NCI-H1092 (cell line): ENCODE measurements at regions not wholly inside any gene's neighbourhood (a gene's known extent, or its start where the extent isn't known, plus 50 kb on each side); places are given as distances from the start of the nearest gene placed in this dataset.
"Not testable (repeated sequence)": the region's sequence is repeated elsewhere in the genome, so short reads cannot be mapped to it uniquely, and the experiment has no call there.

Experiments
- DNase-seq: peaks from one replicate; lab custom pipeline; 2025; lab: John Stamatoyannopoulos, UW

DNA sequence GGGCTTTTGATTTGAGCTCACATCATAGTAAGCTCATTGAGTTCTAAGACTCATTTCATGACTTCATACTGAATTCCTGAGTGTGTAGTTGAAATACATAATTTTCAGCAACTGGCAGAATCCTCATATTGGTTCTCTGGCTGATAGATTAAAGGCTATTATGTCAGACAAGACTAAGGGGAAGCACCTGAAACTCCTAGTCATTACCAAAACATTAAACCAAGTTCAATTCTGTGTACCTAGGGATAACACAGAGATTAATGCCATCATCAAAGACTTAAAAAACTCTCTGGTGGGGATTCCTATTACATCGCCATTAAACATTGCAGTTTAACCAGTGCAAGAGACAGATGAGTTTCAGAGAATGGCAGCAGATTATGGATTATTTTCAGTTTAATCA, 339.1 kb downstream of the PTPRC start:
- DNase-seq: no peak

DNA sequence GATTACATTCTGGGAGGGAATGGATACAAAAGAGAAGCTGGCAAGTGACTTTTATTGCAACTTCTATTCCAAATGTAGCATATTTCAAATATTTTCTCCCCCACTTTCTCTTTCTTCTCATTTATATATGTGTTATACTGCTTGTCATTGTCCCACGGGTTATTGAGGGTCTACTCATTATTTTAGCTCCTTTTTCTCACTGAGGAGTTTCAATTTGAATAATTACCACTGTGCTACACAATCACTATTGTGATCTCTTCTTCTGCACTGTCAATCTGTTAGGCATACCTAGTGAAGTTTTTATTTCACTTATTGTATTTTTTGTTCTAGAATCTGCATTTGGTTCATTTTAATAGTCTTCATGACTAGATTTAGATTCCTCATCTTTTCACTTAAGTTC, 339.7 kb downstream of the PTPRC start:
- DNase-seq: no peak

DNA sequence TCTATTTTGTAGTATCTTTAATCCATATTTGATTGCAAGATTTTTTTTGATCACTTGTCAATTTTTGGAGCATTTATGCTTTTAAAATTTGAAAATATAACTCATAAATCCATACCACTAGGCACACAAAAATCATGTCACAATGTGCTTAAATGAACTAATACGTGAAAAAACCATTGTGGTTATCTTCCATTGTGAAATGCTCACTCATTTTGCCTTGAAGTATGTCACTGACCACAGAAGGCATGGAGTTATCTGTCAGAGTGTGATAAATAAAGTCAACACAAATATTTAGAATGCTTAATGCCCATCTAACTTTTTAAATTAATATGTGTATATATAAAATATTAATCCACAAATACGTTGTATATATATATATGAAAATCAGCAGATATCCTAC, 347.2 kb downstream of the PTPRC start:
- no peak for DNase-seq

DNA sequence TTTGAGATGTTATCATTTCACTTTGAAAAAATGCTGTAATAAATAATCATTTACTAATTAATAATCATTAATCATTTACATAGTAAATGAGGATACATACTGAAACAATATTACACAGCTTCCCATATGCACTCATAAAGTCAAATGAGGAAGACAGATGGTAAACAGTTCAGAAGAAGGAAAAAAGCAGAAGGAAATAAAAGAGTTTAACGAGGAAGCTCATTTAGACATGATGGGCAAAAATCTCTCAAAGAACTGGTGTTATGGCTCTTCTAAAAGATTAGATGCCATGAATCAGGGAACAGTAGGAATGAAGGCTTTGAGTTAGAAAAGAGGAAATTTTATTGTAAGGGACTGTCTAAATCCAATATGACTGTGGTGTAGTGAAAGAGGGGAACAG, 347.6 kb downstream of the PTPRC start:
- no peak for DNase-seq

DNA sequence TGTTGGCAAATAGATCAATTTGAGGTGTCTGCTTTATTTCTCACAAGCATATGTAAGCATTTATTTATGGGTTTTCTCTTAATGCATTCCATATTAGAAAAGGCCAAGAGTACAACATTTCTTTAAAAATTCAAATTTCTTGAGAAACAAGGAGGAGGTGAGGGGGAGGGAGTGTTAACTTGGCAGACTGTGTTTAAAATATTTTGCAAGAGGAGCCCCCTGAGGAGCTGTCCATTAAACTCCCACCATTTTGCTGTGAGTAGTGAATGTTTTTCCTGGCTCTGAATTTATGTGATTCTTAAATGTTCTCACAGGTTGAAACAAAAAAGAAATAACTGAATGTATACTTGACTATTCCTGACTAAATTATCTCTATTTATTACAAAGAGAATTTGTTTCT, 363.8 kb downstream of the PTPRC start:
- DNase-seq: no peak

DNA sequence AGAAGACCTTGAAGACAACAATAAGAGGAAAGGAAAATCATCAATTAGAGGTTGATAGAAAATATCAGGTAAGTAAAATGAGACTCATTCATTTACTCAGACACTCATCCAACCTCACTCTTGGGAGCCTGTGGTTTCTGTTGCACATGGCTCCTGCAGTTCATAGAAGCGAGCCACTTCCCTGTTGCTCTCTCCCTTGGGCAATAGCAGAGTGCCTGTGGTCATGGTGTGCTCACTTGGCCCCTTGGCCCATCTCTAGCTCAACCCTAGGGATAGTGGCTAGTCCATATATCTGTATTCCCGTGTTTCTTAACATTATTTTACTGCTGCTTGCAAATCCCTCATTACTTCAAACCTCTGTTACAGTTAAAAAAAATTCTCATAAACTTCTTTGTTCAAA, 368.6 kb downstream of the PTPRC start:
- DNase-seq: no peak

DNA sequence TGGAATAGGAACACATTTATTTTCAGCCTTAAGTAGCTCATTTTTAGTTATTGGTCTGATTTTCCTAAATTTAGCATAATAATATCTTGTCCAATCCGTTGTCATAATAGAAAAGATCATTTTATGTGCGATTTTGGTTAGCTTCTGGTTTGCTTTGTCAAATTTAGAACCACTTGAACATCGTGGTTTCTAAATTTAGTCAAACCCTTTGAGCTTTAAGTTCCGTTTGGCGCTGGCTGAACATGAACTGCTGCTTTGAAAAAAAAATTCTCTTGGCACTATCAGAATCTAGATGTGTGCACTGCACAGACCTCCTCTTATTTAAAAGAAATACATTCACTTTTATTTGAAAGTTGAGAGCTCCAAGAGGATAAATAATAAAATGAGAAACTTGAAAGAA, 370.6 kb downstream of the PTPRC start:
- DNase-seq: no peak

DNA sequence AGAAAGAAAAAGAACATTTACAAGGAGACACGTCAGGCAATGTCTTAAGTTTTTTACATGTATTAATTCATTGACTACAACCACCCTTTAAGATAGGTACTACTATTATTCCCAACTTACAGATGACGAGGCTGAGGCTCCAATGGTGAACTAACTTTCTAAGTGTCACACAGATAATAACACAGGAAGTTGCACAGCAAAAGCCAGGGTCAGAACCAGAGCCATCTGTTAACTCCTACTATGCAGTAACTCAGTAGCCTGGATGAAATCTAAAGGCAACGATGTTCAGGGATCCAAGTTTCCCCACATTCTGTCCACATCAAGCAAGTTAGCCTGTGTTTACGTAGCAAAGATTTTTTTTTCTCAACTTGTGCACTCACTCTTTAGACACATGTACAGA, 371.7 kb downstream of the PTPRC start:
- no peak for DNase-seq

DNA sequence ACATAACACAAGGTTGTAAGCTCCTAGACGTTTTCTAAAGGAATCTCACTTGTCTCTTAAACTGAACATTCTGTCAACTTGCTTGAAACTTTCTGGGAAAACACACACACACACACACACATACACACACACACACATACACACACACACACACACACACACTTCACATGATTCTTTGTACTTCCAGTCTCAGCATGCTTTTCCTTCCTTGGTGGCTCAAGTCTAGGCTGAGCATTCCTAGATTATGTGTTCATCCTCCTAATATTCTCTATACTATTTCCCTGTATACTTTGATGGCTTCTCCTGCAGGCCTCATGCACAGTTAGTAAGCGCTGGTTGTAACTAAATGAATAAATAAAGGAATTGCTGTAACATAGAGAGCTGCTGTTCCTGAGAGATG, 372.1 kb downstream of the PTPRC start:
- DNase-seq: no peak

DNA sequence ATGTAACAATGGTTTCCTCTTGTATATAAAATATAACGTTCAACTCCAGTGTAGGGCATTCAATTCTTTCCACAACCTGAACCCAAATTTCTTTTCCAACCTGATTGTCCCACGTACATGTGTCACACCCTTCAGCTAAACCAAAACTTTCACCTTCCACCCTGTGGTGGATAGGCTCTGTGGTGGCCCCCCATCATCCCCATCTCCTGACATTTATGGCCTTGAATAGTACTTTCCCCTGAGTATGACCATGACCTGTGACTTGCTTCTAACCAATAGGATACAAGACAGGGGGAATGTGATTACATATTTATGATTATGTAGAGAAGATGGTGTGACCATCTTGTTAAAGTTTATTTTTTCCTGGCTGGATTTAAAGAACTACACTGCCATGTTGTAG, 377.0 kb downstream of the PTPRC start:
- no peak for DNase-seq

DNA sequence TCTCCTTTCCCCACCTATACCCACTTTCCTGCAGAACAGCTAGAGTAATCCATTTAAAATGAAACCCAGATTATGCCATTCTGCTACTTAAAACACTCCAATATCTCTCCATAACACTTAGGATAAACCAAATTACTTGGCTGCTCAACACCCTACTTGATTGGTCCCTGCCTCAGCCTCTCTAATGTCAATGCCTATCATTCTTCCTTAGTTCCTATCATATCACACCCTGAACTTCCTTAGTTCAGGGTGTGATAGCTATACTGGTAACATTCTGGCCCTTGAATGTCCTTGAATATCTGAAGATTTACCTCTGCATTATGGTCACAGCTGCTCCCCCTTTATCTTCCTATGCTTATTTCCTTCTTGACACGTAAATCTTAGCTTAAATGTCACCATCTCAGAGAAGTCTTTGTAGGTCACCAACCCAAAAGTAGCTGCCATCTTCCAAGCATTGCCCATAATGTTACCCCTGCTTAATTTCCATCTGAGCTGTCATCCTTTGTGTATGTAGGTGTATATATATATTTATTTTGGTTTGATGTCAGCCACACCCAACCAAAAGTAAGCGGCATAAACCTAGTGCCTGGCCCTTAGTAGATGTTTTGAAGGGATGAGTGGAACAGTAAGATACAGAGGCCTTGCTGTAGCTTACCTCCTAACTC, 379.8 kb downstream of the PTPRC start:
- no peak for DNase-seq

DNA sequence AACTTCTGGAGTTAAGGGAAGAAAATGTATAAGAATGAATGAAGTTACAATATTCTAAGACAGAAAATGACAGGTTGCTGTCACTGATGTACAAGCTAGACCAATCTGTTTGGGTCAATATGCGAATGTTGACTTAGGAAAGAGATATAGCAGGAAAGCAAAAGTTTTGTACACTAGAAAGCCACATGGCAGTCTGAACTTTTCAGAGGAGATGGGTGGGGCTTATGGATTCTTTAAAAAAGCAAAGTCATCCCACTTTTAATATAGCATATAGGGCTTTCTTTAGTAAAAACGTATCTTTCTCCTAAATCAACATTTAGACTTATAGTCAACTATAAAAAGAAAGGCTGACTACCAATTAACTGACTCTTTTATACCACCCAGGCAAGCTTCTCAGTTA, 381.2 kb downstream of the PTPRC start:
- DNase-seq: no peak

DNA sequence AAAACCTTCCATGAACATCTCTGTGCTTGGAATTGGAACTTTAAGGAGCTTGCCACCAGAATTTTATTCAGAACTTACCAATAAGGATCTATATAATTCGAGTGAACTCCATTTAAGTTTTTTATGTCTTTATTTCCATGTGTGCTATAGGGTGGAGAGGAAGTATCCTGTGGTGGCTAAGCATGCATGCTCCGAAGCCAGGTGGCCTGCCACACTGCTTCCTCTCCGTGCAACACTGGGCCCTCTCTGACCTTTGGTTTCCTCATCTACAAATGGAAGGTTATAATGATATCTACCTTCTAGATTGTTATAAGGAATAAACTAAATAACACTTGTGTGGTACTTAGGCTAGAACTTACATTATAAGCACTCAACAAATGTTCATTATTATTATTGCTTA, 382.1 kb downstream of the PTPRC start:
- no peak for DNase-seq

DNA sequence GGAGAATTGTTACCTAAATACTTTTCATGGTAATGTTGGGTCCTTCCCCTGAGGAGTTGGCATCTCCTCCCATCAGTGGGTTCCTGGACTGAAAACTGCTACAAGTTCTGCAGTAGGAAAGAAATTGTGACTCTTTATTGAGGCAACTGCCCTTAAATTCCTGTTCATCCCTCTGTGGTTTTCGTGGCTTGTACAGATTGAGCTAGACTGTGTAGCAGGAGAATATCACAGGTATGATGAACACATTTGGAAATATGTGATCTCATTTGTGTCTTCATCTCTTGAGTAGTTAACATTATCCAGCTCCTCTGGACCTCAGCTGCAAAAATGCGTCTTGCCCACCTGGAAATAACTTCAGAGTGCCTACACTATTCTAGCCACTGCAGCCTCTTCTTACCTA, 390.6 kb downstream of the PTPRC start:
- no peak for DNase-seq

DNA sequence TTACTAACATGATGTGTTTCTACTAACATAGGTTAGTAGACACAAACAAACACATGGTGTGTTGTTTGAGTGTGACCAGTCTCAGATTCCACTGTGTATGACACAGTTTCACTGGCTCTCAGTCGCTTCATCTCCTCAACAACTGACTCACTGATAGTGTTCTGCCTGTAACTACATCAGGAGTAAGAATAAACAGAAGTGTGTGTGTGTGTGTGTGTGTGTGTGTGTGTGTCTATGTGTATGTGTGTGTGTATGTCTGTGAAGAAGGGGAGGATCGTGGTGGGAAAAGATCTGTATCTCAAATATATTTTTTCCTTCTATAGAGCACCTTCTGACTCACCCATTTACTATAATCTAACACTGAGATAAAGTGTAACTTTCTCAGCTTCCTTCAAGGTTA, 391.0 kb downstream of the PTPRC start:
- no peak for DNase-seq

DNA sequence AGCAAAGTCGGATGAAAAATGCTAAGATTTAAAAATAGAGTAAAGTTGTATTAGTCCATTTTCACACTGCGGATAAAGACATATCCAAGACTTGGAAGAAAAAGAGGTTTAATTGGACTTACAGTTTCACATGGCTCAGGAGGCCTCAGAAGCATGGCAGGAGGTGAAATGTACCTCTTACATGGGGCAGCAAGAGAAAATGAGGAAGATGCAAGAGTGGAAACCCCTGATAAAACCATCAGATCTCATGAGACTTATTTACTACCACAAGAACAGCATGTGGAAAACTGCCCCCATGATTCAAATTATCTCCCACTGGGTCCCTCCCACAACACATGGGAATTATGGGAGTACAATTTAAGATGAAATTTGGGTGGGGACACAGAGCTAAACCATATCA, 391.7 kb downstream of the PTPRC start:
- DNase-seq: not testable (repeated sequence)

DNA sequence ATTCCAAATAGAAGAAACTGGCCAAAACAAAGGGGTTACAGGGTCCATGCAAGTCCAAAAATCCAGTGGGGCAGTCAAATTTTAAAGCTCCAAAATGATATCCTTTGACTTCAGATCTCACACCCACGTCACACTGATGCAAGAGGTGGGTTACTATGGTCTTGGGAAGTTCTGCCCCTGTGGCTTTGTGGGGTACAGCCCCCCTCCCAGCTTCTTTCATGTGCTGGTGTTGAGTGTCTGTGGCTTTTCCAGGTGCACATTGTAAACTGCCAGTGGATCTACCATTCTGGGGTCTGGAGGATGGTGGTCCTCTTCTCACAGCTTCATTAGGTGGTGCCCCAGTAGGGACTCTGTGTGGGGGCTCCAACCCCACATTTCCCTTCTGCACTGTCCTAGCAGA, 392.3 kb downstream of the PTPRC start:
- not testable (repeated sequence) for DNase-seq

DNA sequence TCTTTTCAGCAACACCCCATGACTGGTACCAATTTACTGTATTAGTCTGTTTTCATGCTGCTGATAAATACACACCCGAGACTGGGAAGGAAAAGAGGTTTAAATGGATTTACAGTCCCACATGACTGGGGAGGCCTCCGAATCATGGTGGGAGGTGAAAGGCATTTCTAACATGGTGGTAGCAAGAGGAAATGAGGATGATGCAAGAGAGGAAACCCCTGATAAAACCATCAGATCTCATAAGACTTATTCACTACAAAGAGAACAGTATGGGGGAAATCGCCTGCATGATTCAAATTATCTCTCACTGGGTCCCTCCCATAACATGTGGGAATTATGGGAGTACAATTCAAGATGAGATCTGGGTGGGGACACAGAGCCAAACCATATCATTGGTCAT, 393.6 kb downstream of the PTPRC start:
- not testable (repeated sequence) for DNase-seq

DNA sequence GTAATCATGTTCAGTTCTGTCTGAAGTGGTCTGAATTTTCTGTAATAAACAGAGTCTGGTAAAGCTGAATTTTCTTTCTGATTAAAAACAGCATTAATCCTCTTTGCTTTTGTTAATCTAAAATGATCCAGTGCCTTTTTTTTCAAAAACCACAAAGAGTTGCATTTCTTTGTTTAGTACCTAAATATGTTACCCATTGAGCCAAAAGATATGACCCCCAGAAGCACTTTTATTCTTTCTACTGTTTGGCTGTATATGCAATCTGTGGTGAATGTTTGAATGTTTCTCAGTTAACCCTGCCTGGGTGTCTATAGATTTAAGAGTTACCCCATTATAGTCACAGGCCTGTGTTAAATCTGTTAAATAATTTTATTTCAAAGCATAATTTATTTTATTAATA, 394.8 kb downstream of the PTPRC start:
- no peak for DNase-seq

DNA sequence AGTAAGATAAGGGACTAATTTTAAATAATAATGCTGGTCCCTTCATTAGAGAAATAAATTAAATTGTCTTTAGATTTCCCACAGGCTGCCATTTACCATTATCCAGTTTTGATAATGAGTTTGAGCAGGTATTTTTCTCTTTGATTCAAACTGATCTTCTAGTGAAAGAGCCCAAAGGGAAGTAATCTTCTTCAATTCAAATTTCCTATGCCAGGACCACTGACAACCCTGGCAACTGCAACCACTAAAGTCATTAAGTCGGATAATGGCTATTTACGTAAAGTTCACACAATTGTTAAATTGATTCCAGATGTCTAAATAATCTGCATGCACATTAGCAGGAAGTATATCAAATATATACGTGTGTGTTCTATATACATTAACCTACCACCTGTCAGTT, 399.3 kb downstream of the PTPRC start:
- DNase-seq: no peak

DNA sequence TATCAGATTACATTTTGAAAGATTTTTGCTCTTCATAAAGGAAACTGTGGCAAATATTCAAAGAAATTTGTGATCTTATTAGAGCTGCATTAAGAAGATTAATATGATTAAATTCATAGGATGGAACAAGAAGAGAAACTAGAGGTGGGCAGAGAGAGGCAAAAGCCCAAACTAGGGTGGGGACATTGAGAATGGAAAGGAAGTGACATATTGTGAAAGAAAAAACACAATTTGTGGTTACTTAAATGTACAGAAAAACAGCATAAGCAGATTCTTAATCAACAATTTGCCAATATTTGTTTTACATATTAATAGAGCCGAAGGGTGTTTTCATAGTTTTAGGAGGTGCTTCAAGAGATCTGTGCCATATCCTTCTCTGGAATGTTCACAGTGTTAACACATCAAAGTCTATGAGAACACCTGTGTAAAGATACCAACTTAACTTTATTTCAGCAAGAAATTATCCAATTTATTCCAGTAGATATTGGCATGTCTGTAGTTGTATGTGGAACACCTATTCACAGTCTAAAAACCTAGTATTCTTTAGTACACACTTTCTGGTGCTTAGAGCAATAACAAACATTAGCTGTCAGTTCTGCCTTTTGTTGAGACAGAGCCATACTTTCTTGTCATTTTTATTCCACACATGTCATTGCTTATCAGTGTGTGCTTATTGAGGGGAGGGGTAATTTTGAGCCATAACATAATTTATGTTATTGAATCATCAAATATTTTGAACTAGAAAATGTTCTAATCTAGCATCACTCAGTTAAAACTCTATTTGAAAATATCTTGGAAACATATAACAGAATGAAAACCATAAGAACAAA, 401.5 kb downstream of the PTPRC start:
- DNase-seq: no peak

DNA sequence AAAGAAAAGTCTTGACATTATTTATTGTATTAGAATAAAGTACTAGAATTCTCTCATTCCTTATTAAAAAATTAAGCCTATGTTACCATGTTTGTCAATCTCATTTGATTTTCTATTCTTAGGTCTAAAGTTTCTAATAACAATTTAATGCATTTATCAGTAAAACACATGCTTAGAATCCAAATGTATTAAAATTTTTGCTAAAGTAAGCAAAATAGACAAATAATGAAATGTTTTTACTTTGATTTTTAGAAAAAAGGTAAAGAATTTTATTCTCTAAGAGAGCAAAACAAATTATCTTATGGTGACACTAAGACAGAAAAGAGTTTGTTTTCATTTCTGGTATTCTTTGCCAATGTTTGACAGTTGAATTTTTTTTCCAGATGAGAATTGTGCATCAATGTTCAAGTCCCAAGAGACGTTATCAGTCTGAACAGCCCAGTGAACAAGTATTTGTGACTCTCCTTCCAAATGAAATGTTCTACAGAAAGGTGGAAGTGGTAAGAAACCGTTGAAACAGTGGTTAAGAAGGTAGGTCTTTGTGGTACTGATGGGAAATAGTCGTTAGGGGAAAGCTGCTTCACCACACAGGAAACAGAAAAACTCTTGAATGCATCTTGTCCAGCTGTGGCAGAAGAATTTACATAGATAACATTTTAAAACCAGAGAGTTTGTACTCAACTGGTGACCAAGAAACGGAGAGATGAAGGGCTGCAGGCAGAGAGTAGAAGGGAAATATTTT, 402.5 kb downstream of the PTPRC start:
- no peak for DNase-seq

DNA sequence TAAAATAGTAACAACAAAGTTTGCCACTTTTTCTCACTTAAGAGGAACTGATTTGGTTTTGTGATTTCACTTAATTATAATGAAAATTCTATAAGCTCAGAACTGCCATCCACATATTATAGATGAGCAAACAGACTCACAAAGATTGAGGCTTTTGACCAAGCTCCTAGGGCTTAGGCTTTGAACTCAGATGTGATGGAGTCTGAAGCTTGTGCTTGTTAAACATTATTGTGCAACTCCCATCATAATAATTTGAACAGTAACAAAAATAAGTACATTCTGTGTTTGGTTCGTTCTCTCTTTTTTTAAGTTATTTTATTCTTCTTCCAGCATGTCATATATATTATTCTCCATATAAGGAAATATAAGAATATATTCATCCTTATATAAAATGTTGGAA, 403.4 kb downstream of the PTPRC start:
- no peak for DNase-seq
